Ecto neural progenitor cell (in vitro differentiated cells): ENCODE measurements at regions not wholly inside any gene's neighbourhood (a gene's known extent, or its start where the extent isn't known, plus 50 kb on each side); places are given as distances from the start of the nearest gene placed in this dataset.
A peak's percentile ranks its signal among the peaks of the same experiment; 100 is the strongest.
"Not testable (repeated sequence)": the region's sequence is repeated elsewhere in the genome, so short reads cannot be mapped to it uniquely, and the experiment has no call there.

Experiments used
- DNase-seq: peaks from one replicate; pipeline ENCODE4 v3.0.0-alpha.2; 2018; ENCODE audit warnings: low spot score

DNA sequence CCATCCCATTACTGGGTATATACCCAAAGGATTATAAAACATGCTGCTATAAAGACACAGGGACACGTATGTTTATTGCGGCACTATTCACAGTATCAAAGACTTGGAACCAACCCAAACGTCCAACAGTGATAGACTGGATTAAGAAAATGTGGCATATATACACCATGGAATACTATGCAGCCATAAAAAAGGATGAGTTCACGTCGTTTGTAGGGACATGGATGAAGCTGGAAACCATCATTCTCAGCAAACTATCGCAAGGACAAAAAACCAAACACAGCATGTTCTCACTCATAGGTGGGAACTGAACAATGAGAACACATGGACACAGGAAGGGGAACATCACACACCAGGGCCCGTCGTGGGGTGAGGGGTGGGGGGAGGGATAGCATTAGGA, 106.1 kb downstream of the CHD1L start:
- DNase-seq = not testable (repeated sequence)

GRCh38 chr1:147349533-147349932, 107.0 kb downstream of the CHD1L start:
- DNase-seq = no peak

- no peak for DNase-seq
Measured at GRCh38 chr1:147351140-147351835, 108.8 kb downstream of the CHD1L start.

GRCh38 chr1:147377263-147378246, 135.1 kb downstream of the CHD1L start:
- no peak for DNase-seq

DNA sequence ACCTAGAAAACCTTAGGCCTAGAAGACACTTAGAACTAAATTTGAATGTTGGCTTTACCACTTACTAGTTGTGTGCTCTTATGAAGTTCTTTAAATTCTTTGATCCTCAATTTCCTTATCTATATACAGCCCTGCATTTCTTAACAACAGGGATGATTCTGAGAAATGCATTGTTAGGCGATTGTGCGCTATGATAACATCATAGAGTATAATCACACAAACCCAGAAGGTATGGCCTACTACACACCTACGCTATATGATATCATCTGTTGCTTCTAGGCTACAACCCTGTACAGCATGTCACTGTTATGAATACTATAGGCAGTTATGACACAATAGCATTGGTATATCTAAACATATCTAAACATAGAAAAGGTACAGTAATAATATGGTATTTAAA, 137.4 kb downstream of the CHD1L start:
- no peak for DNase-seq

DNA sequence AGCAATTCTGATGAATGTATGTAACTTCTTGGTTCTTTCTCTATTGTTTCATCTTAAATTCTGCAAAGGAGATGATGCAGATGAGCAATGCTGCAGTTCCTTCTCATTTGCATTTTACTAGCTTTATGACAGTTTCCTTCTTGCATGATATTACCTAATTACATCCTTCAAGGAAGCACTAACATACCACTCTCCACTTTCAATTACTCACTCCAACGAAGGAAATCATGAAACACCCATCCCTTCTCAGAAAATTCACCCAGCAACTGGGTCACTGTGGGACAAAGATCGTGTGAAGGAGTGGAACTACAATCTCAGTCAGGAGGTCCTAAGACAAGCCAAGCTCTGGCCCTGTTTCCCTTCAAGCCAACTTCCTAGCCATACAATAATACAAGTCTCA, 142.3 kb downstream of the CHD1L start:
- DNase-seq = no peak

DNA sequence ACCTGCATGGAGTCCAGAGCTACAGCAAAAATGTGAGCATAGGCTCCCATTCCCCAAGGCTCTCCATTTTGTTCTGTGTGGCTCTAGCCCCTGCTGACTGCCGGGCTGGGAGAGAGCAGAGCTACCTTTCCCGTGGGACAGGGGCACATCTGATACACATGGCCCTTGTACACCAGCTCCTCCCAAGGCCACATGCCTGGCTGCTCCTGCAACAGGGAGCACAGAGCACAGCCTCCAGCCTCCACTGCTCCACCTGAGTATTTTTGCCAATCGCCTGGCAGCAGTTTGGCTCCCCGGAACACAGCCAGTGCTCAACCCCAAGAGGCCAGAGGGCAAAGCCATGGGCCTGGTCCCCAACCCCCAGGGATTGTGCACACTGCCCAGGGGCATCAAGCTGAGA, 146.5 kb downstream of the CHD1L start:
- peak; percentile 44 for DNase-seq

GRCh38 chr1:147389532-147390184, 147.2 kb downstream of the CHD1L start:
- DNase-seq = peak; percentile 52

DNA sequence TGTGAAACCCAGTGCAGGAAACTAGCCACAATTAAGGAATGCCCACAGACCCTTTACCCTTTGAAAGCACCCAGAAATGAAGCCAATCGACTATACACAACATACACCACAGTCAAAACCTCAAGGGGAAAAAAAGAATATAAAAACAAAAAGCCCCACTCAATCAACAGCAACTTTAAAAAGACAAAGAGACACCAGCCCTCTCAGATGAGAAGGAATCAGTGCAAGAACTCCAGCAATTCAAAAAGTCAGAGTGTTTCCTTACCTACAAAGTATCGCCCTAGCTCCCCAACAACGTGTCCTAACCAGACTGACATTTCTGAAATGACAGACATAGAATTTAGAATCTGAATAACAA, 147.7 kb downstream of the CHD1L start:
- no peak for DNase-seq

- no peak for DNase-seq
Measured at GRCh38 chr1:147391114-147391513, 148.6 kb downstream of the CHD1L start.

- not testable (repeated sequence) for DNase-seq
Measured at GRCh38 chr1:147402326-147403045, 138.8 kb upstream of the BCL9 start.

GRCh38 chr1:147404344-147404743, 137.0 kb upstream of the BCL9 start:
- DNase-seq = not testable (repeated sequence)

- DNase-seq = no peak
Measured at GRCh38 chr1:147409886-147410285, 131.4 kb upstream of the BCL9 start.

DNA sequence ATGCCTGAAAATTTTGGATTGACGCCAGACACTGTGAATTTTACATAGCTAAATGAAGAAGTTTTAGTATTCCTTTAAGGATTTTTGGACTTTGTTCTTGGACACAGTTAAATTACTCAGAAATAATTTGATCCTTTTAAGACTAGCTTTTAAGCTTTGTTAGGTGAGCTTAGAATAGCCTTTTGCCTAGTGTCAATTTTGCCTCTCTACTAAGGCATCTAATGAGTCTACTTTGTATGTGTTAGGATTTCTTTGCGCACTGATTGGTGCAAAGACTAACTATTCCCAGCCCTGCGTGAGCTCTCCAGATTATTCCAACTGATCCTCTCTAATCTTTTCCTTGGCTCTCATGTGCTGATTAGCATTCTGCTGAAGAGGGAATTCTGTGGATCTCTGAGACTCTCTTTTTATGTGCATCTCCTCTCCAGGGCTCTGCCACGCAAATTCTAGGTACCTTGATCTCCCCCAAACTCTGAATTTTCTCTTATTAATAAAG, 128.1 kb upstream of the BCL9 start:
- no peak for DNase-seq

- no peak for DNase-seq
Measured at GRCh38 chr1:147414505-147415163, 126.7 kb upstream of the BCL9 start.

GRCh38 chr1:147417024-147417423, 124.3 kb upstream of the BCL9 start:
- DNase-seq = no peak

GRCh38 chr1:147423100-147423827, 118.0 kb upstream of the BCL9 start:
- not testable (repeated sequence) for DNase-seq

DNA sequence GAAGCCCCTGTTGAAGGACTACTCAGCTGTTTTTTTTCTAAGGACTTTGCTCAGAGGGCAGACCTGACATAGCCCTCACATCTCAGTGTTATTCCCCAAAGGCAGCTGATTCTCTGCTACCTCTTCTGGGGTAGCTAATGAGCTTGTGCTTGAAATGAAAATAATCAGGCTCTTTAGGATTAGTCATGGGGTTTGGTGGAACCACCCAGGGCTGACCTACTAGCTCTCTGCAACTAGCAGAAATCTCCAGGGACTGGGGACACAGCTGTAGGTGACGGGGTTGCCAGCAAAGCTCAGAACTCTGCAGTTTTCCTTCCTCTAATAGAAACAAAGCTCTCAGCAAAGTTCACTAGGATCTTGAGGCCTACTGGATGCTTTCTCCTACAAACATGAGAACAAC, 106.4 kb upstream of the BCL9 start:
- no peak for DNase-seq

- DNase-seq = no peak
Measured at GRCh38 chr1:147444381-147444780, 96.9 kb upstream of the BCL9 start.

GRCh38 chr1:147451628-147452027, 89.7 kb upstream of the BCL9 start:
- DNase-seq = no peak

DNA sequence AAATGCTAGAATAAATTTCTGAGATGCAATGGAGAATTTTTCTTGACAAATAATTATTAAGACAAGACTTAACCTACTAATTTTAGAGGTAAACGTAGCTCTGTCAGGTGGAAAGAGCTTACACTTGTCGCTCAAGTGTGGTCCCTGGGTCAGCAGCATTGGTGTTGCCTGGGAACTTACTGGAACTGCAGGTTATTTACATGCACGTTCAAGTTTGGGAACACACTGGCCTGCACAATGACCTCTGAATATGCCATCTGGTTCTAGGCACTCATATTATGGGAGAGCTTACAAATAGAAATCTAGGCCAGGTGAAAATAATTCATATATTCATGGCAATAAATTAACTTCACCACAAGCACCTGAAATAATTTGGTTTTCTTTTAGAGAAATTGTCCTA, 88.5 kb upstream of the BCL9 start:
- no peak for DNase-seq
